Neural progenitor cell (in vitro differentiated cells): ENCODE measurements at regions not wholly inside any gene's neighbourhood (a gene's known extent, or its start where the extent isn't known, plus 50 kb on each side); places are given as distances from the start of the nearest gene placed in this dataset. TPM values are rescaled to one million over a fixed set of nuclear protein-coding genes. Genes with fewer than 3 reads are reported as not detected.

ENCODE experiments used
- DNase-seq: peaks from one replicate; pipeline ENCODE4 v3.0.0-alpha.2; 2016; ENCODE audit warnings: low spot score
- H2AFZ ChIP-seq: fragments of 200-600 bp; sonication (generic); replicated peaks from 2 replicates; pipeline ENCODE4 v1.6.1; 2016; ENCODE audit warnings: antibody characterized with exemption
- H3F3A ChIP-seq: fragments of 200-600 bp; sonication (generic); 2 replicates; pipeline ENCODE4 v1.6.1; 2016; ENCODE audit warnings: antibody characterized with exemption, low read depth
- H3K27ac ChIP-seq: fragments of 200-600 bp; sonication (generic); 2 replicates; pipeline ENCODE4 v1.5.1; 2016; ENCODE audit warnings: mild to moderate bottlenecking
- H3K27me3 ChIP-seq: fragments of 200-600 bp; sonication (generic); 2 replicates; pipeline ENCODE4 v1.6.1; 2016; ENCODE audit warnings: mild to moderate bottlenecking, moderate library complexity
- H3K36me3 ChIP-seq: fragments of 200-600 bp; sonication (generic); 2 replicates; pipeline ENCODE4 v1.5.1; 2016
- H3K4me1 ChIP-seq: fragments of 200-600 bp; sonication (generic); 2 replicates; pipeline ENCODE4 v1.6.1; 2016; ENCODE audit warnings: mixed run types
- H3K4me2 ChIP-seq: fragments of 200-600 bp; sonication (generic); 2 replicates; pipeline ENCODE4 v1.6.1; 2016
- H3K4me3 ChIP-seq: fragments of 200-600 bp; sonication (generic); 2 replicates; pipeline ENCODE4 v1.5.1; 2016
- H3K79me2 ChIP-seq: fragments of 200-600 bp; sonication (generic); 2 replicates; pipeline ENCODE4 v1.6.1; 2016; ENCODE audit warnings: low read depth
- H3K9ac ChIP-seq: fragments of 200-600 bp; sonication (generic); 2 replicates; pipeline ENCODE4 v1.6.1; 2016
- H3K9me3 ChIP-seq: fragments of 200-600 bp; sonication (generic); 2 replicates; pipeline ENCODE4 v1.5.1; 2016; ENCODE audit warnings: low read depth
- H4K20me1 ChIP-seq: fragments of 200-600 bp; sonication (generic); 2 replicates; pipeline ENCODE4 v1.6.1; 2016; ENCODE audit warnings: low read depth
- H3K27ac Mint-ChIP-seq: 3 replicates; pipeline ENCODE4 v1.8.0; 2021; ENCODE audit warnings: mixed read lengths
- H3K27me3 Mint-ChIP-seq: 2 replicates; pipeline ENCODE4 v1.8.0; 2022; ENCODE audit warnings: low read depth, mild to moderate bottlenecking, inconsistent platforms, moderate library complexity, mixed read lengths; ENCODE audit not compliant: insufficient read depth
- H3K36me3 Mint-ChIP-seq: 3 replicates; pipeline ENCODE4 v1.8.0; 2021; ENCODE audit warnings: mixed read lengths
- H3K4me1 Mint-ChIP-seq: 3 replicates; pipeline ENCODE4 v1.8.0; 2021; ENCODE audit warnings: mixed read lengths
- H3K4me3 Mint-ChIP-seq: 3 replicates; pipeline ENCODE4 v1.8.0; 2021; ENCODE audit warnings: mild to moderate bottlenecking, moderate library complexity, mixed read lengths
- H3K9me3 Mint-ChIP-seq: 3 replicates; pipeline ENCODE4 v1.8.0; 2020; ENCODE audit warnings: mixed read lengths
- CTCF ChIP-seq: fragments of 200-600 bp; sonication (generic); IDR thresholded peaks from 2 replicates; pipeline ENCODE4 v1.5.1; 2017; ENCODE audit warnings: antibody characterized with exemption, mild to moderate bottlenecking
- EZH2 ChIP-seq: fragments of 200-600 bp; sonication (generic); IDR thresholded peaks from 2 replicates; pipeline ENCODE4 v1.6.1; 2017; ENCODE audit warnings: antibody characterized with exemption, mild to moderate bottlenecking, moderate library complexity
- EZH2phosphoT487 ChIP-seq: fragments of 200-600 bp; sonication (generic); IDR thresholded peaks from 2 replicates; pipeline ENCODE4 v1.6.1; 2017; ENCODE audit warnings: antibody characterized with exemption
- small RNA-seq: library from RNA; depleted of rRNA; stranded (forward); fragments of <200 nt; gene quantifications from one replicate; pipeline ENCODE3, GENCODE V24; 2015

GRCh38 chr6:65761890-65762289 is 54.9 kb upstream of the EYS start:
- no peak for DNase-seq

GRCh38 chr6:65760285-65760684 is 53.3 kb upstream of the EYS start:
- no peaks in the 10 kb centered on the region for H3K4me1 ChIP-seq
- H3K9ac ChIP-seq: no peak overlapping the region
- H3K27me3 ChIP-seq: no peaks in the 10 kb centered on the region
- TF ChIP-seq EZH2phosphoT487 (no peak), CTCF (no peak), EZH2 (no peak)
- no peak overlapping the region for H3K27ac Mint-ChIP-seq
- no peaks in the 10 kb centered on the region for H4K20me1 ChIP-seq
- no peak overlapping the region for H3K4me3 ChIP-seq
- no peak overlapping the region for H2AFZ ChIP-seq
- no peak overlapping the region for H3K4me2 ChIP-seq
- H3K27ac ChIP-seq: no peak overlapping the region
- no peaks in the 10 kb centered on the region for H3K79me2 ChIP-seq
- no peaks in the 10 kb centered on the region for H3K9me3 ChIP-seq
- no peak for DNase-seq
- no peaks in the 10 kb centered on the region for H3K36me3 Mint-ChIP-seq
- H3K27me3 Mint-ChIP-seq: peaks cover 5% of the 10 kb centered on the region
- H3K4me1 Mint-ChIP-seq: no peaks in the 10 kb centered on the region
- no peak overlapping the region for H3K4me3 Mint-ChIP-seq
- H3K9me3 Mint-ChIP-seq: no peaks in the 10 kb centered on the region
- no peaks in the 10 kb centered on the region for H3F3A ChIP-seq
- H3K36me3 ChIP-seq: no peaks in the 10 kb centered on the region

More at GRCh38 chr6:65761890-65762289, 54.9 kb upstream of the EYS start:
- Histone ChIP-seq H3K79me2 (no peaks in the 10 kb centered on the region), H4K20me1 (no peaks in the 10 kb centered on the region), H2AFZ (no peak overlapping the region), H3K27me3 (no peaks in the 10 kb centered on the region), H3K4me2 (no peak overlapping the region), H3F3A (no peaks in the 10 kb centered on the region), H3K27ac (no peak overlapping the region), H3K36me3 (no peaks in the 10 kb centered on the region), H3K4me1 (no peaks in the 10 kb centered on the region), H3K9me3 (no peaks in the 10 kb centered on the region), H3K4me3 (no peak overlapping the region), H3K9ac (no peak overlapping the region)
- no peak overlapping the region for H3K4me3 Mint-ChIP-seq
- H3K4me1 Mint-ChIP-seq: no peaks in the 10 kb centered on the region
- H3K9me3 Mint-ChIP-seq: no peaks in the 10 kb centered on the region
- no peaks in the 10 kb centered on the region for H3K36me3 Mint-ChIP-seq
- no peak overlapping the region for H3K27ac Mint-ChIP-seq
- TF ChIP-seq CTCF (no peak), EZH2phosphoT487 (no peak), EZH2 (no peak)
- H3K27me3 Mint-ChIP-seq: peaks cover 5% of the 10 kb centered on the region

Small RNA genes lying in the stretch of these regions (small RNA-seq; reads per million reads assigned to genes)
- not detected for gene RF00019
- gene RF00571: not detected
- gene RNA5SP208: not detected
- gene RNU6-280P: not detected
- not detected for gene RNU7-66P
